GM18951 (cell line): ENCODE measurements at regions not wholly inside any gene's neighbourhood (a gene's known extent, or its start where the extent isn't known, plus 50 kb on each side); places are given as distances from the start of the nearest gene placed in this dataset.

ENCODE experiments used
- POLR2A ChIP-seq: IDR thresholded peaks from 4 replicates; pipeline ENCODE4 v1.6.1; 2011; ENCODE audit warnings: mild to moderate bottlenecking; ENCODE audit not compliant: insufficient read length, insufficient read depth; ENCODE audit errors: extremely low read depth
- in situ Hi-C: fragments of 300-500 bp; cut with MboI; formaldehyde crosslinking; loops from one replicate; pipeline ENCODE4 v1.12.0; 2022; ENCODE audit warnings: low sequenced_read_pairs, mixed read lengths, inconsistent platforms; ENCODE audit not compliant: unreplicated experiment

DNA sequence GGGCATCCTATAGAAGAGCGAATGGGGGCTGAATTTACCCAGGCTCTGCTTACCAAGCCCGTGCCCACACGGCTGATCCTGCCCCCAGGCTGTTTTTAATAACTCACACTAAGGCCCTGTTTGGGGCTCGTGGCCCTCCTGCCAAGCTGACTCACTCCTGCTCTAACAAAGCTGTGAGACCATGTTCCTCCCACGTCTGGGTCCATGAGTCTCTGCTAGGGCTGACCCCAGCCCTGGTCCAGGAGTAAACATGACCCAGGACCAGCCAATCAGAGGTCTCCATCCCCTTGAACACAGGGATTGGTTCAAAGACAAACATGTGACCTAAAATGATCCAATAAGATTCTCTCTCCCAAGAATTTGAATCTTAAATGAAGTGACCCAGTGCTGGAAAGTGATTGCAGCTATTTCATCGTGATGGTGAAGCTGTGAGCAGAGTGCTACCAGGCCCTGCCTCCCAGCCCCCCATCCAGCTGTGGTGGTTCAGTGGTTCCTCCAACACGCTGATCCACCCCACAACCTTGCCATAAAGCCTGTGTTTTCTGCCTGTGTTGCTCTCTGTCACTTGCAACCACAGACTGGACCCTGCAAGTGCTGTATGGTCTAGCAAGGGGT is 57.2 kb downstream of the C16orf82 start:
- no peak for TF ChIP-seq POLR2A
- in situ Hi-C loops: loop anchor here (25.0 kb wide), 1 partner anchor 1287 kb away; no protein-coding TSS in a partner anchor

DNA sequence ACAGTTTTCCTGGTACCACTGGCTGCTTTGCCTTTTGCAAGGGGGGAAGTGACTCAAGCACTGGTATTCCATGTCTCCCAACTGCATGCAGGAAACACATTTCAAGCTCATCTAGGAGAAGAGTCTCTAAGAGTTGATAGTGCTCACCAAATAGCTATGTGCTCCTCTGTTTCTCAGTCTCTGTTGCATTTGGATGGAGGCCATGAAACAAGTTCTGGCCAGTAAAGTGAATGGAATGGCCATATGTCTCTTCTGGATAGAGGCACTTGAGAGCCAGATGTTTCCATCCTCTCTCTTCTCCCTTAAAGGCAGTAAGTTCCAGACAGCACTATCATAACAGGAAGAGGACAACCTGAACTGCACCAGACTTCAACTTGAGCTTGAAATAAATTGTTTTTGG is 60.6 kb downstream of the C16orf82 start:
- in situ Hi-C loops: no loop called here
- TF ChIP-seq POLR2A: no peak

DNA sequence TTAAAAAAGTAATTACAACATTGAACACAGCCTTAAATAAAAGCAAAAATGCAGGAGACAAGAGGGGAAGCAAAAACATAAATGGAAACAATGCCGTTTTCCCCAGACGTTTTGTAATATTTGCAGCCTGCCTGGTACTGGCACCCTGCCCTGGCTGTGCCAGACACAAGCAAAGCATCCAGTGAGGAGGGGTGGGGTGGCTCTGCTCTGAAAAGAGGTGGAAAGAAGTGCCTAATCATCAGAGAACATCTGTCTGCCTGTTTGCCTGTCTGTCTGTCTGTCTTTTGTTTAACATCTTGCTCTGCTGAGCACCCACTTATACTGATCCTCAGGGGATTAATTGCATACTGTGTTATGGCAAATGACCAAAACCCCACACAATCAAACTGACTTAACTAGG is 62.7 kb downstream of the C16orf82 start:
- TF ChIP-seq POLR2A: no peak
- in situ Hi-C loops: no loop called here

DNA sequence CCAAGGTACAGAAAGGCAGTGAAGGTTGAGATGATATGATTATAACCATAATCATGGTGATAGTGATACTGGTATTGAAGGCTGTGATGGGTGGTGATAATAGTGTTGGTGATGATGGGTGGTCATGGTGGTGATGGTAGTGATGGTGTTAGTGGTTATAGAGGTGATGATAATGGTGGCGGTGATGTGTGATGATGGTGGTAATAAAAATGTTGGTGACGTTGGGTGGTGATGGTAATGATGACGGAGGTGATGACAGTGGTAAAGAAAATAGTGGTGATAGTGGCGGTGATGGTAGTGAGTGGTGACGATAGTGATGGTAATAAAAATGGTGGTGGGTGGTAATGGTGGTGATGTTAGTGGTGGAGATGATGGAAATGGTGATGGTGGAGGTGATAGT is 65.1 kb upstream of the KDM8 start:
- in situ Hi-C loops: no loop called here
- no peak for TF ChIP-seq POLR2A

DNA sequence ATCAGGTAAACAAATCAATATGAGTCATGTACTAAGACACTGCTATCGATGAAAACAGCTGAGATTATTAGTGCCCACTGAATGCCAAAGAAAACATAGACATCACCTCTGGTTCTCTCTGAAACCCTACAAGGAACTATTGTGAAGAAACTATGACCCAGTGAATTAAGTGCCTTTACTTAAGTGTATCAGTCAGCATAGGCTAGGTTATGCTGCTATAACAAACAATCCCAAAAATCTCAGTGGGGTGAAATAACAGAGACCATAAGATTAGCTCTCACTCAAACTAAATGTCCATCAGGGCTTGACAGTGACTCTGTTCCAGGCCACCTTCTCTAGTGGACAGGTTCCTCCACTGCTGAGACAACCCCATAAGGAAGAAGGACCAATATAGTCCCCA is 57.7 kb upstream of the KDM8 start:
- in situ Hi-C loops: no loop called here
- no peak for TF ChIP-seq POLR2A

DNA sequence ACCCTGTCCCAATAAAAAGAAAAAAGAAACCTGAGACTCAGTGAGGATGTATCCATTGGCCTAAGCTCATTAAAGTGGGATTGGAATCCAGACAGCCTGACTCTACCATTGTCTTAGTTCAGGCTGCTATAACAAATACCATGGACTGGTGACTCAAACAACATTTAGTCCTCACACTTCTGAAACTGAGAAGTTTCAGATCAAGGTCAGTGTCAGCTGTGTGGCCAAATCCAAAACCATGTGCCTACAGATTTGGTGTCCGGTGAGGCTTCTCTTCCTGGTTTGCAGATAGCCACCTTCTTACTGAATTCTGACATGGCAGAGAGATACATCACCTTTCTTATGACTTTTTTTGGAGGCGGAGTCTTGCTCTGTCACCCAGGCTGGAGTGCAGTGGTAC is 53.3 kb upstream of the KDM8 start:
- TF ChIP-seq POLR2A: no peak
- in situ Hi-C loops: no loop called here

DNA sequence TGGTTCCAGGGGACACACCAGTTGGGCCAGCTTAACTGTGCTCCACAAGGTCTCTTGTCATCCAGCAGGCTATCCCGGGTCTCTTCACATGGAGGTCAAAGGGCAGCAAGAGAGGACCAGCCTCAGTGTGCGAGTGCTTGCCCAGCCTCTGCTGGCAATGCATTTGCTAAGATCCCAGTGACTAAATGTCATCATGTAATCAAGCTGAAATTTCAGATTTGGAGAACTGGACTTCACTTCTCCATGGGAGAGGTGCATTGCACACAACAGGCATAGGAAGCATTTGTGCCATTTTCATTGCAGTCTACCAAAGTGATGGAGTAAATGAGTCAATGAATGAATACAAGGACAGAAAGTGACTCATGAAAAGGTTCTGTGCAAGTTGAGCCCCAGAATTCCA is 51.2 kb upstream of the KDM8 start:
- in situ Hi-C loops: no loop called here

DNA sequence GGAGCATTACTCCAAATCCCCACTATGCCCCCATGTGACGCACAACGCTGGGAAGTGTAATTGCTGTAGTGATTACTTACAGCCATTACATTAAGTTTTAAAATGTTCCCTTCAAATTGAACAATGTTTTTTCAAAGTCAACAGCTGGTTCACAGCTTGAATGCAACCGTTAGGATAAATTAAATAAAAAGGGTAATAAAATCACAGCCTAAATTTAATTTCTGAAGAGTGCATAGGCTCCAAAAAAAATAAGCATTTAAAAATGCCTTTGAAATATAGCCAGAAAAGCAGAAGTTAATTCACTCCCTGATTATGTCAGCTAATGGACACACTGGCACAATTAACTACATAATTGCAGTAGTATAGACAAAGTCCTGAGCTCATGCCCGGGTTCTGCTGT is 50.5 kb upstream of the KDM8 start:
- TF ChIP-seq POLR2A: no peak
- in situ Hi-C loops: no loop called here

More for the DNA sequence above, 51.2 kb upstream of the KDM8 start:
- no peak for TF ChIP-seq POLR2A
